Esophagus mucosa (tissue), 1 donor: ENCODE measurements at regions not wholly inside any gene's neighbourhood (a gene's known extent, or its start where the extent isn't known, plus 50 kb on each side); places are given as distances from the start of the nearest gene placed in this dataset.

Experiments
- ATAC-seq: fragments of 200-7000 bp; cut with Tn5 transposase; one replicate; pipeline ENCODE4 v1.9.1; 2020
- donor health status: DM: yes; HTN: yes; CAD: no.

- ATAC-seq: no peak
These were observed 1976.2 kb upstream of the IGFBP7 start for GRCh38 chr4:59086410-59086809.

- ATAC-seq: no peak
These were observed 1981.3 kb upstream of the IGFBP7 start for GRCh38 chr4:59091146-59092142.

GRCh38 chr4:59094505-59094904, 1984.3 kb upstream of the IGFBP7 start:
- no peak for ATAC-seq

- no peak for ATAC-seq
These were observed 1992.1 kb upstream of the IGFBP7 start for GRCh38 chr4:59102311-59102710.

- no peak for ATAC-seq
These were observed 2010.2 kb upstream of the IGFBP7 start for GRCh38 chr4:59120287-59120814.

- no peak for ATAC-seq
These were observed 2012.4 kb upstream of the IGFBP7 start for GRCh38 chr4:59122626-59123025.

- ATAC-seq: no peak
These were observed 2016.0 kb upstream of the IGFBP7 start for GRCh38 chr4:59126159-59126558.

GRCh38 chr4:59127006-59127405, 2016.8 kb upstream of the IGFBP7 start:
- no peak for ATAC-seq

GRCh38 chr4:59127743-59128142, 2017.6 kb upstream of the IGFBP7 start:
- ATAC-seq: no peak

- ATAC-seq: no peak
These were observed 2025.2 kb upstream of the IGFBP7 start for GRCh38 chr4:59135248-59135985.

GRCh38 chr4:59161249-59161648, 2038.9 kb upstream of the ADGRL3 start:
- ATAC-seq: no peak

- no peak for ATAC-seq
These were observed 2024.5 kb upstream of the ADGRL3 start for GRCh38 chr4:59175617-59176016.

GRCh38 chr4:59179372-59179771, 2020.8 kb upstream of the ADGRL3 start:
- no peak for ATAC-seq

- ATAC-seq: no peak
These were observed 2020.0 kb upstream of the ADGRL3 start for GRCh38 chr4:59180161-59180560.

GRCh38 chr4:59180969-59181368, 2019.2 kb upstream of the ADGRL3 start:
- ATAC-seq: no peak

GRCh38 chr4:59195839-59196238, 2004.3 kb upstream of the ADGRL3 start:
- no peak for ATAC-seq

- no peak for ATAC-seq
These were observed 1999.1 kb upstream of the ADGRL3 start for GRCh38 chr4:59200992-59201391.

- no peak for ATAC-seq
These were observed 1982.1 kb upstream of the ADGRL3 start for GRCh38 chr4:59217910-59218631.

- no peak for ATAC-seq
These were observed 1977.9 kb upstream of the ADGRL3 start for GRCh38 chr4:59222221-59222620.

GRCh38 chr4:59223292-59223941, 1976.7 kb upstream of the ADGRL3 start:
- no peak for ATAC-seq

- ATAC-seq: no peak
These were observed 1961.9 kb upstream of the ADGRL3 start for GRCh38 chr4:59238212-59238611.

GRCh38 chr4:59240011-59240410, 1960.1 kb upstream of the ADGRL3 start:
- no peak for ATAC-seq
